ENCODE measurements at regions not wholly inside any gene's neighbourhood (a gene's known extent, or its start where the extent isn't known, plus 50 kb on each side); places are given as distances from the start of the nearest gene placed in this dataset.

DNA sequence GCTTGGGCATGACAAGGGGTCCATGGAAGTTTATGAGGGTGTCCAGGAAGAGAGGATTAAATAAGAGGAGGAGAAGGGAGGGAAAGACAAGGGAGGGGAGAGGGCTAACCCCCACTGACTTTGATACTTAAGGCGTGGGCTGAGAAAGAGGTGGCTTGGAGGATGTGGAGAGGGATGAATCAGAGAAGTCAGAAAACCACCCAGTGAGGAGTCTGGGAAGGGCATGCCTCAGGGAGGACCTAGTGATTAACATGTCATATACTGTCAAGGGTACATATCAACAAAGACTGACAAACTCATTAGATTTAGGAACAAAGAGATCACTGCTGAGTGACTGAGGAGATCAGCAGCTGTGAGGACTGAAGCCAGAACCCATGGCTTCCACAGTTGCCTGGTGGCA is 145.4 kb downstream of the IRX5 start:
- H3K4me1 ChIP-seq: no peaks in the 10 kb centered on the region
- H3K9me3 ChIP-seq: no peaks in the 10 kb centered on the region
- TF ChIP-seq POLR2AphosphoS5 (IDR thresholded peaks at IDR 0.05; ENCODE audit: insufficient read depth in 1 of 2, low read depth in 1 of 2) (no peak), POLR2A (IDR thresholded peaks at IDR 0.05) (no peak)
- TF ChIP-seq, protein P1, sequence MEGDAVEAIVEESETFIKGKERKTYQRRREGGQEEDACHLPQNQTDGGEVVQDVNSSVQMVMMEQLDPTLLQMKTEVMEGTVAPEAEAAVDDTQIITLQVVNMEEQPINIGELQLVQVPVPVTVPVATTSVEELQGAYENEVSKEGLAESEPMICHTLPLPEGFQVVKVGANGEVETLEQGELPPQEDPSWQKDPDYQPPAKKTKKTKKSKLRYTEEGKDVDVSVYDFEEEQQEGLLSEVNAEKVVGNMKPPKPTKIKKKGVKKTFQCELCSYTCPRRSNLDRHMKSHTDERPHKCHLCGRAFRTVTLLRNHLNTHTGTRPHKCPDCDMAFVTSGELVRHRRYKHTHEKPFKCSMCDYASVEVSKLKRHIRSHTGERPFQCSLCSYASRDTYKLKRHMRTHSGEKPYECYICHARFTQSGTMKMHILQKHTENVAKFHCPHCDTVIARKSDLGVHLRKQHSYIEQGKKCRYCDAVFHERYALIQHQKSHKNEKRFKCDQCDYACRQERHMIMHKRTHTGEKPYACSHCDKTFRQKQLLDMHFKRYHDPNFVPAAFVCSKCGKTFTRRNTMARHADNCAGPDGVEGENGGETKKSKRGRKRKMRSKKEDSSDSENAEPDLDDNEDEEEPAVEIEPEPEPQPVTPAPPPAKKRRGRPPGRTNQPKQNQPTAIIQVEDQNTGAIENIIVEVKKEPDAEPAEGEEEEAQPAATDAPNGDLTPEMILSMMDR (IDR thresholded peaks at IDR 0.05): no peak
- no peak for DNase-seq (ENCODE audit: extremely low spot score in 2 of 2)
- no peak overlapping the region for H3K4me3 ChIP-seq
- H3K36me3 ChIP-seq: no peaks in the 10 kb centered on the region
- intact Hi-C loops (cut with DNase I): no loop called here
- H3K27me3 ChIP-seq: no peaks in the 10 kb centered on the region
- H3K27ac ChIP-seq: no peak overlapping the region

DNA sequence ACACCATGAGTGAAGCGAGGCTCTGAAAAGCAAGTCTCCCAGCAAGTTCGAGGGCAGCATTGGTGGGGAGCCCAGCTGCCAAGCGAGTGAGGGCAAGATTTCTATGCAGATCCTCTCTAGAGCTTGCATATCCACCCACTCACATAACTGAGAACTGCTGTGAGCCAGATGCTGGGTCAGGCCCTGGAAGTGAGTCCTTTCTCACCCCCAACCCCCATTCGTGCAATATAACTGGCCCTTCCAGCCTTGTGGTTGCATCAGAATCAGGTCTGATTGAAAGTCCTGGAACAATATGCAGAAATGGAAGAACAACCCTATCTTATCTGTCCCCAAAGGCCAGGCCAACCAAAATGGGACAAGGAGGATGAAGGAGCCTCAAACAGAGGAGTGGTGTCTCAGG is 146.6 kb downstream of the IRX5 start:
- DNase-seq (ENCODE audit: extremely low spot score in 2 of 2): no peak
- TF ChIP-seq, protein P1 (IDR thresholded peaks at IDR 0.05): no peak
- TF ChIP-seq POLR2A (IDR thresholded peaks at IDR 0.05) (no peak), POLR2AphosphoS5 (IDR thresholded peaks at IDR 0.05; ENCODE audit: insufficient read depth in 1 of 2, low read depth in 1 of 2) (no peak)
- no peaks in the 10 kb centered on the region for H3K36me3 ChIP-seq
- intact Hi-C loops (cut with DNase I): no loop called here
- no peak overlapping the region for H3K4me3 ChIP-seq
- no peaks in the 10 kb centered on the region for H3K27me3 ChIP-seq
- H3K27ac ChIP-seq: no peak overlapping the region
- no peaks in the 10 kb centered on the region for H3K9me3 ChIP-seq
- H3K4me1 ChIP-seq: no peaks in the 10 kb centered on the region

DNA sequence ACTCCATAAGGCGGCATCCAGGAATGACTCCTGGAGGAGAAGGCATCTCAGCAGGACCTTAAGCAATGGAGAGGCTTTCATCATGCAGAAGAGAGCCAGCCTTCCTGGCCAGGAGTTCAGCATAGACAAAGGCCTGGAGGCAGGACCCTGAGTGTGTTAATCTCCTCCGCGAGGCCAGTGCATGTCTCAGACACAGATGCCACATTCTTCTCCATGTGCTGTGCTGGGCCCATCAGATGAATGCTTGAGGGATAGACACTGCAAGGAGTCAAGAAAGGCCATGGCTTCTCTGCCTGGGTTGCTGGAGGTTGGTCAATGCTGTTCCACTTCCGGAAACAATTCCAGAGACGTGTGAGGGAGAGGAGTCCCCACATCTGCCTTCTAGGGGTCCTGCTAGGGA is 147.5 kb downstream of the IRX5 start:
- TF ChIP-seq POLR2A (IDR thresholded peaks at IDR 0.05) (no peak), POLR2AphosphoS5 (IDR thresholded peaks at IDR 0.05; ENCODE audit: insufficient read depth in 1 of 2, low read depth in 1 of 2) (no peak)
- TF ChIP-seq, protein P1 (IDR thresholded peaks at IDR 0.05): no peak
- H3K4me1 ChIP-seq: no peaks in the 10 kb centered on the region
- no peak for DNase-seq (ENCODE audit: extremely low spot score in 2 of 2)
- H3K27me3 ChIP-seq: no peaks in the 10 kb centered on the region
- intact Hi-C loops (cut with DNase I): no loop called here
- H3K4me3 ChIP-seq: no peak overlapping the region
- H3K36me3 ChIP-seq: no peaks in the 10 kb centered on the region
- no peaks in the 10 kb centered on the region for H3K9me3 ChIP-seq
- H3K27ac ChIP-seq: no peak overlapping the region

DNA sequence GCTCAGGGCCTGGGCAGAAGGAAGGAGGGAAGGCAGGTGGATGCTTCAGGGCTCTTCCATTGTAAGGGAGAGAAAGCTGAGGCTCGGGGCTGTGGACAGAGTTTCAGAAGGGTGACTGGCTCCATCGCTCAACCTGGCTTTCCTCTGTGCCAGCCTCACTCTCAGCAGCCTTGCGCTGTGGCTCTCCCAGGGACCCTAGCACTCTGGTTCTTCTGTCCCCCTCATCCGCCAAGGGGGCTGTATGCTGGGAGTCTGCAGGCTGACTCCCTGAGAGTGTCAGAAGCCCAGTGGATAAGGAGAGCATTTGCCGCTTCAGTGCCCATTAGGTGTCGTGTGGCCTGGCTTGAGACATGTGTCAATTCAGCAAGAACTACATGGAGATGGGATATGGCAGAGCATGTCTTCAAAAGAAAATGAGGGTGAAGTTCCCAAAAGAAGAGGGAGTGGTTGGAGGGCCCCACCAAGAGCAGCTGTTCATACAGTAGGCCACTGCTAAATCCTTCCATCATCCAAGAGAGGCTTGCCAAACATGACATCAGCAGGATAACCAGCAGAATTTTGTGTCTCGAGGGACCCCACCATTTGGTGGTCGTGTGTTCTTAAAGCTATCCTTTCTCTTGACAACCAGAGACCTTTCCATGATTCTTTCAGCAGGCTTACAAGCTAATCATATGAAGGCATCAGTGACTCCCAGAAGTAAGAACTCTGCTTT is 148.2 kb downstream of the IRX5 start:
- Histone ChIP-seq H3K9me3 (no peaks in the 10 kb centered on the region), H3K4me3 (no peak overlapping the region), H3K4me1 (no peaks in the 10 kb centered on the region), H3K27me3 (no peaks in the 10 kb centered on the region), H3K36me3 (no peaks in the 10 kb centered on the region), H3K27ac (no peak overlapping the region)
- intact Hi-C loops (cut with DNase I): no loop called here
- no peak for DNase-seq (ENCODE audit: extremely low spot score in 2 of 2)
- TF ChIP-seq, protein P1 (IDR thresholded peaks at IDR 0.05): no peak
- TF ChIP-seq POLR2AphosphoS5 (IDR thresholded peaks at IDR 0.05; ENCODE audit: insufficient read depth in 1 of 2, low read depth in 1 of 2) (no peak), POLR2A (IDR thresholded peaks at IDR 0.05) (no peak)

All from vagina (tissue), 2 donors.